ENCODE measurements at regions not wholly inside any gene's neighbourhood (a gene's known extent, or its start where the extent isn't known, plus 50 kb on each side); places are given as distances from the start of the nearest gene placed in this dataset.

- Histone ChIP-seq H3K4me3 (no peak overlapping the region), H3K4me1 (no peaks in the 10 kb centered on the region), H3K27me3 (ENCODE audit: low read depth) (no peaks in the 10 kb centered on the region), H3K27ac (no peak overlapping the region), H3K9me3 (no peaks in the 10 kb centered on the region), H3K36me3 (no peaks in the 10 kb centered on the region)
- intact Hi-C loops (cut with DNase I), result no loop called here
- TF ChIP-seq CTCF (IDR thresholded peaks at IDR 0.05), result no peak
- DNase-seq, result peak; percentile 24
- ATAC-seq, result no peak
Observed at GRCh38 chr11:70671611-70672010, 273.3 kb downstream of the CTTN start.

GRCh38 chr11:70672991-70673653, 274.8 kb downstream of the CTTN start:
- no peak overlapping the region for H3K27ac ChIP-seq
- intact Hi-C loops (cut with DNase I), result no loop called here

GRCh38 chr11:70674605-70675004, 276.3 kb downstream of the CTTN start:
- intact Hi-C loops (cut with DNase I), result no loop called here
- ATAC-seq (no peak), DNase-seq (peak; percentile 18)
- Histone ChIP-seq H3K9me3 (no peaks in the 10 kb centered on the region), H3K4me3 (no peak overlapping the region), H3K4me1 (no peaks in the 10 kb centered on the region), H3K27ac (no peak overlapping the region), H3K36me3 (no peaks in the 10 kb centered on the region), H3K27me3 (ENCODE audit: low read depth) (no peaks in the 10 kb centered on the region)
- no peak for TF ChIP-seq CTCF (IDR thresholded peaks at IDR 0.05)

More at GRCh38 chr11:70672991-70673653, 274.8 kb downstream of the CTTN start:
- Histone ChIP-seq H3K27me3 (ENCODE audit: low read depth) (no peaks in the 10 kb centered on the region), H3K4me1 (no peaks in the 10 kb centered on the region), H3K36me3 (no peaks in the 10 kb centered on the region), H3K9me3 (no peaks in the 10 kb centered on the region), H3K4me3 (no peak overlapping the region)
- TF ChIP-seq CTCF (IDR thresholded peaks at IDR 0.05), result no peak
- DNase-seq (peak; percentile 19), ATAC-seq (no peak)

GRCh38 chr11:70675697-70676374, 277.5 kb downstream of the CTTN start:
- Histone ChIP-seq H3K27ac (no peak overlapping the region), H3K27me3 (ENCODE audit: low read depth) (no peaks in the 10 kb centered on the region), H3K4me3 (no peak overlapping the region), H3K4me1 (no peaks in the 10 kb centered on the region), H3K36me3 (no peaks in the 10 kb centered on the region), H3K9me3 (no peaks in the 10 kb centered on the region)
- intact Hi-C loops (cut with DNase I), result no loop called here
- ATAC-seq (no peak), DNase-seq (no peak)
- TF ChIP-seq CTCF (IDR thresholded peaks at IDR 0.05), result no peak

- ATAC-seq, result no peak
- intact Hi-C loops (cut with DNase I), result no loop called here
- Histone ChIP-seq H3K27ac (no peak overlapping the region), H3K9me3 (no peaks in the 10 kb centered on the region), H3K4me1 (no peaks in the 10 kb centered on the region), H3K36me3 (no peaks in the 10 kb centered on the region), H3K4me3 (no peak overlapping the region), H3K27me3 (ENCODE audit: low read depth) (no peaks in the 10 kb centered on the region)
- DNase-seq, result peak; percentile 29
- no peak for TF ChIP-seq CTCF (IDR thresholded peaks at IDR 0.05)
Observed at GRCh38 chr11:70677232-70677916, 279.0 kb downstream of the CTTN start.

All from lower lobe of right lung (tissue), 2 donors.